ENCODE measurements at regions not wholly inside any gene's neighbourhood (a gene's known extent, or its start where the extent isn't known, plus 50 kb on each side); places are given as distances from the start of the nearest gene placed in this dataset.

GRCh38 chr18:56285387-56286065 lies 352.9 kb downstream of the TXNL1 start (continued):
- TF ChIP-seq ZNF677 (tag by site-specific recombination; IDR thresholded peaks at IDR 0.05) (no peak), ZFP41 (tag by site-specific recombination; IDR thresholded peaks at IDR 0.05; ENCODE audit: borderline replicate concordance) (no peak)

GRCh38 chr18:56284319-56284718 lies 354.1 kb downstream of the TXNL1 start:
- Histone ChIP-seq H3K36me3 (ENCODE audit: control insufficient read depth in 2 of 2, insufficient read depth in 1 of 2, low read length in 2 of 2) (no peaks in the 10 kb centered on the region), H3K27ac (ENCODE audit: extremely low read depth, low read depth, low read length) (no peak overlapping the region)
- POLR2A ChIA-PET, result no interaction called here

More at GRCh38 chr18:56284319-56284718, 354.1 kb downstream of the TXNL1 start:
- CTCF ChIA-PET, result no interaction called here
- TF ChIP-seq ZSCAN18 (tag by site-specific recombination; IDR thresholded peaks at IDR 0.05) (no peak), ZNF530 (tag by site-specific recombination; IDR thresholded peaks at IDR 0.05; ENCODE audit: low read depth) (no peak), ZFP3 (tag by site-specific recombination; IDR thresholded peaks at IDR 0.05; ENCODE audit: low read depth) (no peak), ZNF398 (tag by site-specific recombination; IDR thresholded peaks at IDR 0.05) (no peak), ZNF624 (tag by site-specific recombination; IDR thresholded peaks at IDR 0.05) (no peak), ZNF37A (tag by site-specific recombination; IDR thresholded peaks at IDR 0.05) (no peak), ZXDB (tag by site-specific recombination; IDR thresholded peaks at IDR 0.05) (no peak), CTCF (tag by site-specific recombination; IDR thresholded peaks at IDR 0.05) (no peak), ATF2 (tag by site-specific recombination; IDR thresholded peaks at IDR 0.05; ENCODE audit: low read depth) (no peak), ZNF350 (tag by site-specific recombination; IDR thresholded peaks at IDR 0.05) (no peak), MYNN (tag by site-specific recombination; IDR thresholded peaks at IDR 0.05; ENCODE audit: borderline replicate concordance) (no peak), ZBTB49 (tag by site-specific recombination; IDR thresholded peaks at IDR 0.05; ENCODE audit: low read depth) (no peak), ZNF133 (tag by site-specific recombination; IDR thresholded peaks at IDR 0.05) (no peak), ZNF169 (tag by site-specific recombination; IDR thresholded peaks at IDR 0.05) (no peak), ZNF146 (tag by site-specific recombination; IDR thresholded peaks at IDR 0.05) (no peak), YY2 (tag by site-specific recombination; IDR thresholded peaks at IDR 0.05) (no peak), ZNF76 (tag by site-specific recombination; IDR thresholded peaks at IDR 0.05; ENCODE audit: borderline replicate concordance, low read depth) (no peak)
- H3K4me3 ChIP-seq (ENCODE audit: low read depth, low read length), result no peak overlapping the region
- no peaks in the 10 kb centered on the region for H3K9me3 ChIP-seq (ENCODE audit: control insufficient read depth, insufficient read depth, low read depth, low read length)
- no peaks in the 10 kb centered on the region for H3K4me1 ChIP-seq (ENCODE audit: control insufficient read depth, insufficient read depth, low read length)
